Peyer's patch (tissue), 4 donors: ENCODE measurements at regions not wholly inside any gene's neighbourhood (a gene's known extent, or its start where the extent isn't known, plus 50 kb on each side); places are given as distances from the start of the nearest gene placed in this dataset.

ENCODE experiments used
- DNase-seq, 3 donors: peaks; one replicate each; pipeline ENCODE4 v3.0.0-alpha.2; 2017 to 2019
- H3K27ac ChIP-seq, 4 donors: fragments of 200-600 bp; sonication (generic); one replicate each; pipeline ENCODE4 v1.5.1; 2016 to 2019
- H3K27me3 ChIP-seq, 2 donors: fragments of 200-600 bp; sonication (generic); one replicate each; pipeline ENCODE4 v1.5.1; 2019
- H3K36me3 ChIP-seq, 3 donors: fragments of 200-600 bp; sonication (generic); one replicate each; pipeline ENCODE4 v1.5.1; 2016 to 2019
- H3K4me1 ChIP-seq, 4 donors: fragments of 200-600 bp; sonication (generic); one replicate each; pipeline ENCODE4 v1.5.1; 2016 to 2019
- H3K4me3 ChIP-seq, 4 donors: fragments of 200-600 bp; sonication (generic); 1 replicate in 3 of 4; 2 replicates in 1 of 4; pipeline ENCODE4 v1.5.1; 2016 to 2019; ENCODE audit warnings: mild to moderate bottlenecking in 1 of 4
- H3K9me3 ChIP-seq, 4 donors: fragments of 200-600 bp; sonication (generic); one replicate each; pipeline ENCODE4 v1.5.1; 2016 to 2019; ENCODE audit warnings: mild to moderate bottlenecking in 1 of 4
- POLR2A ChIP-seq, 2 donors: fragments of 450-650 bp; IDR thresholded peaks; one replicate each; pipeline ENCODE4 v1.5.1; 2017; ENCODE audit warnings: antibody characterized with exemption in 2 of 2, mild to moderate bottlenecking in 2 of 2, moderate library complexity in 2 of 2
- TF ChIP-seq, protein P1 (sequence below), 6 experiments: fragments of 450-650 bp in 4 of 6; fragments of 200-600 bp in 2 of 6; sonication (generic) in 1 of 6; IDR thresholded peaks; one replicate each; pipeline ENCODE4 v1.5.1; 2017 to 2019; ENCODE audit warnings: antibody characterized with exemption in 6 of 6, mild to moderate bottlenecking in 3 of 6, moderate library complexity in 1 of 6

DNA sequence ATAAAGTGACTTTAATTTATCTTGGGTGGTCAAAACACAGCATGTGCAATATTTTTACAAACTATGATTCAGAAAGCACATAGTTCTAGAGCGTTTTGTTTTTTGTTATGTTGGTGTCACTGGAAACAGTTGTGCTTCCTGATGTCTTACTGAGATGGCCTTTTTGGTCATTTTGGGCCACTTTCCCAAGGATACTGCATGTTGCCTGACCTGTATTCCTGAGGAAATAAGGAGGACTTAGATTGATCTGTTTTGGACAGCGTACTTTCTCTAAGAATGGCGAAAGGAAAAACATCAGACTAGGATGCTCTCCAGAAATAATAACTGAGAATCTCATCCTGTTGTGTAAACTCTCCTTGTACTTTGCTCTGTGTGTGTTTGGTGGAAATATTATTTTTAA lies 451.2 kb downstream of the USP25 start:
- no peaks in the 10 kb centered on the region for H3K36me3 ChIP-seq
- no peaks in the 10 kb centered on the region for H3K4me1 ChIP-seq
- TF ChIP-seq POLR2A (IDR thresholded peaks at IDR 0.05), result no peak
- TF ChIP-seq, protein P1, sequence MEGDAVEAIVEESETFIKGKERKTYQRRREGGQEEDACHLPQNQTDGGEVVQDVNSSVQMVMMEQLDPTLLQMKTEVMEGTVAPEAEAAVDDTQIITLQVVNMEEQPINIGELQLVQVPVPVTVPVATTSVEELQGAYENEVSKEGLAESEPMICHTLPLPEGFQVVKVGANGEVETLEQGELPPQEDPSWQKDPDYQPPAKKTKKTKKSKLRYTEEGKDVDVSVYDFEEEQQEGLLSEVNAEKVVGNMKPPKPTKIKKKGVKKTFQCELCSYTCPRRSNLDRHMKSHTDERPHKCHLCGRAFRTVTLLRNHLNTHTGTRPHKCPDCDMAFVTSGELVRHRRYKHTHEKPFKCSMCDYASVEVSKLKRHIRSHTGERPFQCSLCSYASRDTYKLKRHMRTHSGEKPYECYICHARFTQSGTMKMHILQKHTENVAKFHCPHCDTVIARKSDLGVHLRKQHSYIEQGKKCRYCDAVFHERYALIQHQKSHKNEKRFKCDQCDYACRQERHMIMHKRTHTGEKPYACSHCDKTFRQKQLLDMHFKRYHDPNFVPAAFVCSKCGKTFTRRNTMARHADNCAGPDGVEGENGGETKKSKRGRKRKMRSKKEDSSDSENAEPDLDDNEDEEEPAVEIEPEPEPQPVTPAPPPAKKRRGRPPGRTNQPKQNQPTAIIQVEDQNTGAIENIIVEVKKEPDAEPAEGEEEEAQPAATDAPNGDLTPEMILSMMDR (IDR thresholded peaks at IDR 0.05), result no peak
- H3K4me3 ChIP-seq, result no peak overlapping the region
- no peaks in the 10 kb centered on the region for H3K9me3 ChIP-seq
- H3K27me3 ChIP-seq, result no peaks in the 10 kb centered on the region
- no peak overlapping the region for H3K27ac ChIP-seq
- DNase-seq, result no peak

DNA sequence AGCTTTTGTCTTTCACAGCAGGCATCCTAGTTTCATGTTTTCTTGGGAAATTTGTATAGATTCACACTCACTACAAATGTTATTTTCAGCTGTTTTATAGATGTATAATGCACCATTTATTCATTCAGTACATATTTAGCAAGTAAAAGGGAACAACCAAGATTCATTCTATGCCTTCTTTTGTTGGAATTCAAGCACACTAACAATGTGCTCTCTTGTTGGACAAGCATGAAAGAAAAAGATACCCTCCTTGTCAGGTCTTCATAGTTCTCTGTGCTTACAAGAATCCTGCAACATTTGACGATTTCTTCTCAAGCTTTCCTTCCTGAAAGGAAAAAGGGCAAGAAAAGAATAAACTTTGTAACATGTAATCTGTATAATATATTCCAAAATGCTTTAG lies 456.0 kb downstream of the USP25 start:
- no peak for DNase-seq
- H3K36me3 ChIP-seq, result no peaks in the 10 kb centered on the region
- no peaks in the 10 kb centered on the region for H3K4me1 ChIP-seq
- H3K9me3 ChIP-seq, result no peaks in the 10 kb centered on the region
- H3K27ac ChIP-seq, result no peak overlapping the region
- no peaks in the 10 kb centered on the region for H3K27me3 ChIP-seq
- no peak overlapping the region for H3K4me3 ChIP-seq
- no peak for TF ChIP-seq POLR2A (IDR thresholded peaks at IDR 0.05)
- TF ChIP-seq, protein P1 (IDR thresholded peaks at IDR 0.05), result no peak

DNA sequence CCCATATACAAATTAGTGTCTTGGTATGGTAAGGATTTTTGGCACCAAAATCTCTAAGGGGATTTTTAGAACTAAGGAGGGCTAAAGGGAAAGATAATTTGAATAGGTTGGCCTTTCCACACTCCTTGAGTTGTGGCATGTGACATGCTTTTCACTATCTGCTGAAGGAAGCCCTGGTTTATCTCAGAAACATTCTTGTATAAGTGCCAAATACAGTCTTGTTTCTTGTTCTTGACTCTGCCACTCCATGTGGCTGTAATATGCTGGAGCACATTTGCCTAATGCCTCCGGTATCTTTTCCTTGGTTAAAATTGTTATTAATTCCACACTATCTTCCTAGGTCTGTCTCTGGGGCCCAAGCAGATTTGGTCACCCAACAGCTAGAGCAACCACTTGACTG lies 457.0 kb downstream of the USP25 start:
- no peak for DNase-seq
- Histone ChIP-seq H3K4me3 (no peak overlapping the region), H3K27ac (no peak overlapping the region), H3K9me3 (no peaks in the 10 kb centered on the region), H3K4me1 (no peaks in the 10 kb centered on the region), H3K27me3 (no peaks in the 10 kb centered on the region), H3K36me3 (no peaks in the 10 kb centered on the region)
- TF ChIP-seq POLR2A (IDR thresholded peaks at IDR 0.05), result no peak
- TF ChIP-seq, protein P1 (IDR thresholded peaks at IDR 0.05), result no peak

DNA sequence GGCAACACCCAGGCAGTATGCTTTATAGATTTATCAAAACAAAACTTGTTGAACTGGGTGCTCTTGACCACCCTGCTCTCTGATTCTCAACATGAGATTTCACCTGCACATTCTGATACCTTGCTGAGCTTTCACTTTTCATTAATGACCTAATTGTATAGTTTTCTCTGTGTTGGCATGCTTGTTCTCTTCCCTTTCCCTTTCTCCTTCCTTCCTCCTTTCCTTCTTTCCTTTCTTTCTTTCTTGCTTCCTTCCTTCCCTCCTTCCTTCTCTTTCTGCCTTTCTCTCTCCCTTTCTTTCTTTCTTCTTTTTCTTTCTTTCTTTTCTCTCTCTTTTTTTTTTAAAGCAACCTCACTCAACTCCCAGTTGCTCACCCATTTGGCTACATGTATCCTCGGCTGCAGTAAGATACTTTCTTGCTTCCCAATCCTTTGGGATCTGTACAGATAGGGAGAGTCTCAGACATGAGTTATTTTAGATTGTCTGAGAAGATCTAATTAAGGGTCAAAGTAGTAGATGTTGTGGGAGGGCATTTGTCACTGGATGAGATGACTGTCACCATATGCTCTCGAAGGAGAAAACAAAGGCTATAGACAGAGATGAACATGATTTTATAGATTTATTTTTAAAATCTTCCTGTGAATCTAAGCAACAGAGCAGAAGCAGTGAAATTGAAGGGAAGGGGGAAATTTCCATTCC lies 458.0 kb downstream of the USP25 start:
- no peaks in the 10 kb centered on the region for H3K36me3 ChIP-seq

DNA sequence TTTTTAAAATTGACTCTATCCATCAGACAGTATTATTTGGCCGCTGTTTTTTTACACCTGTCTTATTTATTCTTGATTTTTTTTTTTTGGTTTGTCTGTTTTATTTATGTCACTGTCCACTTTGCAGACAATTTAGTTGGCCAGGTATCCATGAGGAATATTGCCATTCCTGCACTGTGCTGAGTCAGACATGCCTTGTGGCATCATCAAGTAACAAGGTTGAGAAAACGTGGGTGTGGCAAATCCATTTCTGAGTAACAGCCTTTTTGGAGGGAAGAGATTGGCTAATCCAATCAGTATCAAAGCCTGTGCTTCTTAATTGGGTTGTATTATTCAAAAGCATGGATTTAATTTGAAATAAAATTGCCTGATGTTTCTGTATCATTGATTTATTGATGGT lies 463.1 kb downstream of the USP25 start:
- H3K9me3 ChIP-seq, result no peaks in the 10 kb centered on the region
- H3K27me3 ChIP-seq, result no peaks in the 10 kb centered on the region
- H3K27ac ChIP-seq, result no peak overlapping the region
- H3K4me1 ChIP-seq, result no peaks in the 10 kb centered on the region
- no peaks in the 10 kb centered on the region for H3K36me3 ChIP-seq
- TF ChIP-seq POLR2A (IDR thresholded peaks at IDR 0.05), result no peak
- TF ChIP-seq, protein P1 (IDR thresholded peaks at IDR 0.05), result no peak
- DNase-seq, result no peak
- no peak overlapping the region for H3K4me3 ChIP-seq

More for the DNA sequence above, 458.0 kb downstream of the USP25 start:
- Histone ChIP-seq H3K27me3 (no peaks in the 10 kb centered on the region), H3K4me1 (no peaks in the 10 kb centered on the region), H3K4me3 (no peak overlapping the region), H3K27ac (no peak overlapping the region), H3K9me3 (no peaks in the 10 kb centered on the region)
- no peak for TF ChIP-seq POLR2A (IDR thresholded peaks at IDR 0.05)
- TF ChIP-seq, protein P1 (IDR thresholded peaks at IDR 0.05), result no peak
- DNase-seq, result no peak
